Keratinocyte (primary cell): ENCODE measurements at regions not wholly inside any gene's neighbourhood (a gene's known extent, or its start where the extent isn't known, plus 50 kb on each side); places are given as distances from the start of the nearest gene placed in this dataset.

ENCODE experiments used
- DNase-seq: peaks from one replicate; pipeline ENCODE4 v3.0.0-alpha.2; 2011; ENCODE audit warnings: low read depth, missing footprints, low spot score
- FAIRE-seq: peaks from 2 replicates; lab custom pipeline; 2011; peaks lifted over from hg19 to GRCh38; lab: Jason Lieb, UNC
- H2AFZ ChIP-seq: 2 replicates; pipeline ENCODE4 v1.6.0; 2012; ENCODE audit warnings: low read length, control low read depth, inconsistent platforms; ENCODE audit not compliant: control insufficient read depth
- H3K27ac ChIP-seq: 2 replicates; pipeline ENCODE4 v1.5.1; 2011; ENCODE audit warnings: low read length; ENCODE audit not compliant: control insufficient read depth, insufficient read depth
- H3K27me3 ChIP-seq: 3 replicates; pipeline ENCODE4 v1.6.0; 2011; ENCODE audit warnings: low read length; ENCODE audit not compliant: control insufficient read depth, insufficient read depth; ENCODE audit errors: extremely low read depth
- H3K36me3 ChIP-seq, 2 experiments: 2 replicates in 1 of 2; 3 replicates in 1 of 2; pipeline ENCODE4 v1.5.1; 2011; ENCODE audit warnings: low read length in 2 of 2, mild to moderate bottlenecking in 1 of 2; ENCODE audit not compliant: control insufficient read depth in 2 of 2, insufficient read depth in 2 of 2; ENCODE audit errors: extremely low read depth in 1 of 2
- H3K4me1 ChIP-seq: 3 replicates; pipeline ENCODE4 v1.5.1; 2011; ENCODE audit warnings: low read length; ENCODE audit not compliant: control insufficient read depth, insufficient read depth; ENCODE audit errors: extremely low read depth
- H3K4me2 ChIP-seq: 3 replicates; pipeline ENCODE4 v1.6.0; 2011; ENCODE audit warnings: low read depth, low read length; ENCODE audit not compliant: control insufficient read depth, insufficient read depth; ENCODE audit errors: extremely low read depth
- H3K4me3 ChIP-seq, 3 experiments: fragments of 200-600 bp in 1 of 3; sonication (generic) in 1 of 3; 2 replicates in 2 of 3; 3 replicates in 1 of 3; pipeline ENCODE4 v1.5.1; 2011 to 2016; ENCODE audit warnings: low read length in 3 of 3, mild to moderate bottlenecking in 3 of 3, control low read depth in 2 of 3, inconsistent platforms in 1 of 3, low read depth in 1 of 3, mixed read lengths in 1 of 3, mixed run types in 1 of 3, moderate library complexity in 1 of 3; ENCODE audit not compliant: control insufficient read depth in 2 of 3, insufficient read depth in 2 of 3; ENCODE audit errors: extremely low read depth in 1 of 3
- H3K79me2 ChIP-seq: 2 replicates; pipeline ENCODE4 v1.6.0; 2012; ENCODE audit warnings: low read length; ENCODE audit not compliant: control insufficient read depth, insufficient read depth
- H3K9ac ChIP-seq: 3 replicates; pipeline ENCODE4 v1.6.0; 2011; ENCODE audit warnings: low read length; ENCODE audit not compliant: control insufficient read depth, insufficient read depth; ENCODE audit errors: extremely low read depth
- H3K9me1 ChIP-seq: 3 replicates; pipeline ENCODE4 v1.6.0; 2011; ENCODE audit warnings: low read length; ENCODE audit not compliant: control insufficient read depth, insufficient read depth; ENCODE audit errors: extremely low read depth
- H3K9me3 ChIP-seq: 2 replicates; pipeline ENCODE4 v1.5.1; 2012; ENCODE audit warnings: low read depth, low read length; ENCODE audit not compliant: control insufficient read depth
- H4K20me1 ChIP-seq: 3 replicates; pipeline ENCODE4 v1.6.0; 2011; ENCODE audit warnings: low read length; ENCODE audit not compliant: control insufficient read depth, insufficient read depth; ENCODE audit errors: extremely low read depth
- EZH2 ChIP-seq: IDR thresholded peaks from one replicate; pipeline ENCODE4 v1.6.1; 2012; ENCODE audit warnings: inconsistent platforms, mild to moderate bottlenecking, low read length, moderate library complexity
- dilution Hi-C: fragments of 300-500 bp; cut with MboI; formaldehyde crosslinking; loops from one replicate; pipeline ENCODE4 v1.7.0; 2020; ENCODE audit warnings: low sequenced_read_pairs; ENCODE audit not compliant: extremely low pct_ligation_motif_present
- TF ChIP-seq, protein P1 (sequence below), 3 experiments: IDR thresholded peaks in 1 of 3; conservative IDR thresholded peaks in 1 of 3; optimal IDR thresholded peaks in 1 of 3; 2 replicates in 2 of 3; 3 replicates in 1 of 3; pipeline versions ENCODE3 to v1.5.1; 2011; ENCODE audit warnings: low read length in 3 of 3, mild to moderate bottlenecking in 3 of 3, moderate library complexity in 2 of 3, control low read depth in 1 of 3, inconsistent platforms in 1 of 3; ENCODE audit not compliant: insufficient read depth in 2 of 3; ENCODE audit errors: extremely low read depth in 1 of 3

DNA sequence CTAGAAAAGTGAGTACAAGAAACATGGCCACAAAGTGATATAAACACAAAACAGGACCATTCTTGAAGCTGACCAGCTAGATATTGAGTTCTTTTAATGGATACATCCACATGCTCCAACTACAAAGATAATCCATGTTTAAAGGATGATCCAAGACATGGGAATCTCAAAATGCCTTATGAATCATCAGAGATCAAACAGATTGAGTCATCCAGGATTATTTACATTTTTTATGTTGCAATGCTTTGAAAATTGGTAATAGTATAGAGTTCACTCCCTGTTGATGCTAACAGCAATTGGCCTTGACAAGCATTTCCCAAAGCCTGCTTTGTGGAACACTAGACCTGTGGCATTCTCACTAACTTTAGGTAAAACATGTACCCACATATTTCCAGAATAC, 293.0 kb upstream of the TBX3 start:
- Histone ChIP-seq H3K9me3 (no peaks in the 10 kb centered on the region), H4K20me1 (no peaks in the 10 kb centered on the region), H3K27me3 (no peaks in the 10 kb centered on the region), H3K9me1 (no peaks in the 10 kb centered on the region), H3K9ac (no peak overlapping the region), H3K4me1 (no peaks in the 10 kb centered on the region), H3K27ac (no peak overlapping the region), H3K4me3 (no peak overlapping the region), H3K36me3 (no peaks in the 10 kb centered on the region), H3K4me2 (no peak overlapping the region), H2AFZ (no peak overlapping the region), H3K79me2 (no peaks in the 10 kb centered on the region)
- FAIRE-seq (no peak), DNase-seq (no peak)
- TF ChIP-seq, protein P1, sequence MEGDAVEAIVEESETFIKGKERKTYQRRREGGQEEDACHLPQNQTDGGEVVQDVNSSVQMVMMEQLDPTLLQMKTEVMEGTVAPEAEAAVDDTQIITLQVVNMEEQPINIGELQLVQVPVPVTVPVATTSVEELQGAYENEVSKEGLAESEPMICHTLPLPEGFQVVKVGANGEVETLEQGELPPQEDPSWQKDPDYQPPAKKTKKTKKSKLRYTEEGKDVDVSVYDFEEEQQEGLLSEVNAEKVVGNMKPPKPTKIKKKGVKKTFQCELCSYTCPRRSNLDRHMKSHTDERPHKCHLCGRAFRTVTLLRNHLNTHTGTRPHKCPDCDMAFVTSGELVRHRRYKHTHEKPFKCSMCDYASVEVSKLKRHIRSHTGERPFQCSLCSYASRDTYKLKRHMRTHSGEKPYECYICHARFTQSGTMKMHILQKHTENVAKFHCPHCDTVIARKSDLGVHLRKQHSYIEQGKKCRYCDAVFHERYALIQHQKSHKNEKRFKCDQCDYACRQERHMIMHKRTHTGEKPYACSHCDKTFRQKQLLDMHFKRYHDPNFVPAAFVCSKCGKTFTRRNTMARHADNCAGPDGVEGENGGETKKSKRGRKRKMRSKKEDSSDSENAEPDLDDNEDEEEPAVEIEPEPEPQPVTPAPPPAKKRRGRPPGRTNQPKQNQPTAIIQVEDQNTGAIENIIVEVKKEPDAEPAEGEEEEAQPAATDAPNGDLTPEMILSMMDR (optimal IDR thresholded peaks at IDR 0.05 in 1 of 3, IDR thresholded peaks at IDR 0.05 in 1 of 3, conservative IDR thresholded peaks at IDR 0.05 in 1 of 3; ENCODE audit: extremely low read depth in 1 of 3, insufficient read depth in 2 of 3, low read length in 3 of 3) = no peak
- TF ChIP-seq EZH2 = no peak
- dilution Hi-C loops = no loop called here

DNA sequence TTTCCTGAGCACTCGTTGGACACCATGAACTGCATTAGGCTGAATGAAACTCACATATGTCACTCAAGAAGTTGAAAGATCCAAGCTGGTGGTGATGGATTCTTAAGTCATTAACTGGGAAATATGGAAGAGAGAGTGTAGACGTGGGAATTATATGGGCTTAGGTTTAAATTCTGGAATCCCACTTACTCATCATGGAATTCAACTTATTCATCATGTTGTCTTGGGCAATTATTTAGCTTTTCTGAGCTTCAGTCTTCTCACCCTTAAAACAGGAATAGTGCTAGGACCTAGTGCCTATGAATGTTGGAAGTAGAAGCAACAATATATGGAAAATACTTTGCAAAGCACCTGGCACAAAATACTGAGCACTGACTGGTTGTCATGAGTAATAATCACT, 292.4 kb upstream of the TBX3 start:
- no peaks in the 10 kb centered on the region for H4K20me1 ChIP-seq
- TF ChIP-seq, protein P1 (optimal IDR thresholded peaks at IDR 0.05 in 1 of 3, IDR thresholded peaks at IDR 0.05 in 1 of 3, conservative IDR thresholded peaks at IDR 0.05 in 1 of 3; ENCODE audit: extremely low read depth in 1 of 3, insufficient read depth in 2 of 3, low read length in 3 of 3) = no peak
- TF ChIP-seq EZH2 = no peak
- DNase-seq = no peak
- H3K4me1 ChIP-seq = no peaks in the 10 kb centered on the region
- dilution Hi-C loops = no loop called here
- H3K4me3 ChIP-seq = no peak overlapping the region
- no peaks in the 10 kb centered on the region for H3K36me3 ChIP-seq
- no peaks in the 10 kb centered on the region for H3K9me1 ChIP-seq
- no peak overlapping the region for H3K27ac ChIP-seq
- no peak overlapping the region for H3K9ac ChIP-seq
- H3K27me3 ChIP-seq = no peaks in the 10 kb centered on the region
- no peak overlapping the region for H2AFZ ChIP-seq
- FAIRE-seq = no peak
- no peaks in the 10 kb centered on the region for H3K9me3 ChIP-seq
- H3K79me2 ChIP-seq = no peaks in the 10 kb centered on the region
- H3K4me2 ChIP-seq = no peak overlapping the region
